GM23248 (cell line): ENCODE measurements at regions not wholly inside any gene's neighbourhood (a gene's known extent, or its start where the extent isn't known, plus 50 kb on each side); places are given as distances from the start of the nearest gene placed in this dataset.

Experiments used
- DNase-seq: peaks from one replicate; pipeline ENCODE4 v3.0.0-alpha.2; 2015
- H2AFZ ChIP-seq: fragments of 200-600 bp; sonication (generic); 2 replicates; pipeline ENCODE4 v1.6.1; 2016; ENCODE audit warnings: antibody characterized with exemption
- H3F3A ChIP-seq: fragments of 200-600 bp; sonication (generic); 2 replicates; pipeline ENCODE4 v1.6.1; 2016; ENCODE audit warnings: mild to moderate bottlenecking, antibody characterized with exemption, mixed run types; ENCODE audit not compliant: insufficient read depth
- H3K27ac ChIP-seq: fragments of 200-600 bp; sonication (generic); 2 replicates; pipeline ENCODE4 v1.5.1; 2016; ENCODE audit warnings: mild to moderate bottlenecking
- H3K27me3 ChIP-seq: fragments of 200-600 bp; sonication (generic); replicated peaks from 2 replicates; pipeline ENCODE4 v1.6.1; 2016; ENCODE audit warnings: mild to moderate bottlenecking; ENCODE audit not compliant: insufficient read depth
- H3K36me3 ChIP-seq: fragments of 200-600 bp; sonication (generic); 2 replicates; pipeline ENCODE4 v1.6.1; 2016; ENCODE audit warnings: low read depth, mild to moderate bottlenecking
- H3K4me1 ChIP-seq: fragments of 200-600 bp; sonication (generic); 2 replicates; pipeline ENCODE4 v1.6.1; 2016; ENCODE audit warnings: mild to moderate bottlenecking; ENCODE audit not compliant: insufficient read depth
- H3K4me2 ChIP-seq: fragments of 200-600 bp; sonication (generic); one replicate; pipeline ENCODE4 v1.6.1; 2016; ENCODE audit warnings: mild to moderate bottlenecking; ENCODE audit not compliant: unreplicated experiment
- H3K4me3 ChIP-seq: fragments of 200-600 bp; sonication (generic); 2 replicates; pipeline ENCODE4 v1.5.1; 2016; ENCODE audit warnings: mild to moderate bottlenecking
- H3K79me2 ChIP-seq: fragments of 200-600 bp; sonication (generic); 2 replicates; pipeline ENCODE4 v1.6.1; 2016; ENCODE audit warnings: mild to moderate bottlenecking; ENCODE audit not compliant: insufficient read depth
- H3K9ac ChIP-seq: fragments of 200-600 bp; sonication (generic); 2 replicates; pipeline ENCODE4 v1.6.1; 2016; ENCODE audit warnings: mild to moderate bottlenecking
- H3K9me2 ChIP-seq: fragments of 200-600 bp; sonication (generic); 2 replicates; pipeline ENCODE4 v1.6.1; 2016; ENCODE audit warnings: mixed run types, mild to moderate bottlenecking, moderate library complexity; ENCODE audit not compliant: insufficient read depth
- H3K9me3 ChIP-seq: fragments of 200-600 bp; sonication (generic); one replicate; pipeline ENCODE4 v1.6.1; 2017; ENCODE audit warnings: low read depth
- H4K20me1 ChIP-seq: fragments of 200-600 bp; sonication (generic); 2 replicates; pipeline ENCODE4 v1.6.0; 2016; ENCODE audit not compliant: insufficient read depth
- EZH2 ChIP-seq: fragments of 200-600 bp; sonication (generic); IDR thresholded peaks from 2 replicates; pipeline ENCODE4 v1.6.1; 2018; ENCODE audit warnings: antibody characterized with exemption, mild to moderate bottlenecking; ENCODE audit not compliant: insufficient read depth, poor library complexity, severe bottlenecking
- EZH2phosphoT487 ChIP-seq: fragments of 200-600 bp; sonication (generic); IDR thresholded peaks from 2 replicates; pipeline ENCODE4 v1.6.1; 2018; ENCODE audit warnings: antibody characterized with exemption, moderate library complexity, mild to moderate bottlenecking, low read depth; ENCODE audit not compliant: insufficient read depth
- WGBS, 2 experiments: methylation state at CpG; one replicate each; pipeline ENCODE4 v1.1.6; 2015 to 2017; ENCODE audit warnings: low lambda C conversion rate in 2 of 2, low coverage in 1 of 2; ENCODE audit errors: missing lambda C conversion rate in 2 of 2; 5-methylcytosine and 5-hydroxymethylcytosine counted together
- in situ Hi-C: fragments of 300-500 bp; cut with MboI; formaldehyde crosslinking; loops from 2 replicates; pipeline ENCODE4 v1.15.0; 2020

GRCh38 chr4:26106776-26107175 lies 192.8 kb downstream of the SMIM20 start:
- H3K9me2 ChIP-seq, result no peaks in the 10 kb centered on the region
- DNase-seq, result no peak
- H3K27me3 ChIP-seq, result peaks cover 68% of the 10 kb centered on the region
- H3K9ac ChIP-seq, result no peak overlapping the region
- H2AFZ ChIP-seq, result no peak overlapping the region
- no peaks in the 10 kb centered on the region for H3K36me3 ChIP-seq
- no peak overlapping the region for H3K4me3 ChIP-seq
- no peaks in the 10 kb centered on the region for H4K20me1 ChIP-seq
- H3F3A ChIP-seq, result no peaks in the 10 kb centered on the region
- no peaks in the 10 kb centered on the region; the same call in 1 of the 2 replicates for H3K4me1 ChIP-seq
- in situ Hi-C loops, result no loop called here
- H3K27ac ChIP-seq, result no peak overlapping the region
- no peaks in the 10 kb centered on the region for H3K79me2 ChIP-seq
- no peaks in the 10 kb centered on the region for H3K9me3 ChIP-seq
- H3K4me2 ChIP-seq, result no peak overlapping the region
- TF ChIP-seq EZH2, result no peak
- TF ChIP-seq EZH2phosphoT487, result no peak

- in situ Hi-C loops, result no loop called here
Observed at GRCh38 chr4:26108054-26108453, 194.0 kb downstream of the SMIM20 start.

DNA sequence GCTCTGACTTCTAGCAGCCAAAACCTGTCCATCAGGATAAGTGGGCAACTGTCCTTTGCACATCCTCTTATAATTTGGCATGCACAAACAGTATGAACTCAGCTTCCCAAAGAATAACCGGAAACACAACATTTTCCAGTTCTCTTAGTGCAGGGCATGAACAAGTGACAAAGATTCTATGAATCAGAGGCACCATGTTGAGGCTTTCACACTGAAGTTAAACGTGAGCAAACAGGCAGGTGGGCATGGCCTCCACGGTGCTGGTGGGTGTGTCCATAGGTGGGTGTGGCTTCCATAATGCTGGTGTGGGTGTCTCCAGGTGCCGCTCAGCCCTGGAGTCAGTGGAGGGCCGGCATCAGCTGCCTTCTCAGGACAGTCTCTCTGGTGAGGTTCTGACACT lies 196.5 kb downstream of the SMIM20 start:
- no peak overlapping the region for H3K4me3 ChIP-seq
- no peaks in the 10 kb centered on the region for H3K36me3 ChIP-seq
- no peaks in the 10 kb centered on the region for H3F3A ChIP-seq
- no peaks in the 10 kb centered on the region for H3K9me3 ChIP-seq
- no peaks in the 10 kb centered on the region for H3K79me2 ChIP-seq
- no peaks in the 10 kb centered on the region for H3K9me2 ChIP-seq
- no peak overlapping the region for H3K9ac ChIP-seq
- DNase-seq, result no peak
- no peaks in the 10 kb centered on the region; the same call in 1 of the 2 replicates for H3K4me1 ChIP-seq
- WGBS, 2 experiments, result 56 to 59% methylated on average over 5 of the region's 5 CpGs
- H3K27me3 ChIP-seq, result peaks cover 50% of the 10 kb centered on the region
- in situ Hi-C loops, result no loop called here
- no peak overlapping the region for H3K27ac ChIP-seq
- H4K20me1 ChIP-seq, result no peaks in the 10 kb centered on the region
- no peak overlapping the region for H3K4me2 ChIP-seq
- no peak for TF ChIP-seq EZH2
- TF ChIP-seq EZH2phosphoT487, result no peak
- no peak overlapping the region for H2AFZ ChIP-seq

More at GRCh38 chr4:26108054-26108453, 194.0 kb downstream of the SMIM20 start:
- WGBS, 2 experiments, result 75 to 79% methylated on average over 2 of the region's 2 CpGs
- peaks cover 61% of the 10 kb centered on the region for H3K27me3 ChIP-seq
- no peak overlapping the region for H3K9ac ChIP-seq
- no peaks in the 10 kb centered on the region for H3F3A ChIP-seq
- no peaks in the 10 kb centered on the region for H4K20me1 ChIP-seq
- H3K27ac ChIP-seq, result no peak overlapping the region
- no peaks in the 10 kb centered on the region for H3K9me3 ChIP-seq
- no peaks in the 10 kb centered on the region for H3K79me2 ChIP-seq
- DNase-seq, result no peak
- H2AFZ ChIP-seq, result no peak overlapping the region
- H3K4me1 ChIP-seq, result no peaks in the 10 kb centered on the region; the same call in 1 of the 2 replicates
- H3K4me2 ChIP-seq, result no peak overlapping the region
- TF ChIP-seq EZH2, result no peak
- no peaks in the 10 kb centered on the region for H3K9me2 ChIP-seq
- no peaks in the 10 kb centered on the region for H3K36me3 ChIP-seq
- H3K4me3 ChIP-seq, result no peak overlapping the region

DNA sequence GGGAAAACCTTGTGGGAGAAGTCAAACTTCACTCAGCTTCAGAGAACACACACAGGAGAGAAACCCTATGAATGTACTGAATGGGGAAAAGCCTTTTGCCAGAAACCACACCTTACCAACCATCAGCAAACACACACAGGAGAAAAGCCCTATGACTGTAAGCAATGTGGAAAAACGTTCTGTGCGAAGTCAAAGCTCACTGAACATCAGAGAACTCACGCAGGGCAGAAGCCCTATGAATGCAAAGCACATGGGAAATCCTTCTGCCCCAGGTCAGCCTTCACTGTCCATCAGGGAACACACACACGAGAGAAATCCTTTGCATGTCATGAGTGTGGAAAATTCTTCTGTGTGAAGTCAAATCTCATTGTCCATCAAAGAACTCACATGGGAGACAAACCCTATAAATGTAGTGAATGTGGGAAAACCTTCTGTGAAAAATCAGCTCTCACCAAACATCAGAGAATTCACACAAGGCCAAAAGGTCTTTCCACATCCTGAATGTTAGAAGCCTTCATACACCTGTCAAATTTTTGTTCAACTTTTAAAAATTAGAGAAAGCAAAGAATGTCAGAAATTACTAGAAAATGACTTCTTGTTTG lies 199.4 kb downstream of the SMIM20 start:
- in situ Hi-C loops, result no loop called here
- no peak for DNase-seq
- Histone ChIP-seq H3K4me1 (no peaks in the 10 kb centered on the region), H3K27me3 (peaks cover 45% of the 10 kb centered on the region), H3K36me3 (no peaks in the 10 kb centered on the region), H2AFZ (no peak overlapping the region), H3K79me2 (no peaks in the 10 kb centered on the region), H3K9ac (no peak overlapping the region), H3F3A (no peaks in the 10 kb centered on the region), H4K20me1 (no peaks in the 10 kb centered on the region), H3K9me3 (no peaks in the 10 kb centered on the region), H3K4me3 (no peak overlapping the region), H3K9me2 (no peaks in the 10 kb centered on the region), H3K4me2 (no peak overlapping the region), H3K27ac (no peak overlapping the region)
- 61 to 63% methylated on average over 4 of the region's 4 CpGs for WGBS, 2 experiments
- no peak for TF ChIP-seq EZH2phosphoT487
- no peak for TF ChIP-seq EZH2

GRCh38 chr4:26116057-26116456 lies 202.0 kb downstream of the SMIM20 start:
- no peak overlapping the region for H3K27ac ChIP-seq
- no peak overlapping the region for H2AFZ ChIP-seq
- TF ChIP-seq EZH2phosphoT487 (no peak), EZH2 (no peak)
- in situ Hi-C loops, result no loop called here
- no peaks in the 10 kb centered on the region for H3K36me3 ChIP-seq
- no peaks in the 10 kb centered on the region for H3K4me1 ChIP-seq
- H4K20me1 ChIP-seq, result no peaks in the 10 kb centered on the region
- H3K9me2 ChIP-seq, result no peaks in the 10 kb centered on the region
- H3K79me2 ChIP-seq, result no peaks in the 10 kb centered on the region
- DNase-seq, result no peak
- H3K4me3 ChIP-seq, result no peak overlapping the region
- H3F3A ChIP-seq, result no peaks in the 10 kb centered on the region
- WGBS, 2 experiments, result 10 to 11% methylated on average over 4 of the region's 4 CpGs
- H3K9ac ChIP-seq, result no peak overlapping the region
- no peak overlapping the region for H3K4me2 ChIP-seq
- no peaks in the 10 kb centered on the region for H3K9me3 ChIP-seq
- H3K27me3 ChIP-seq, result peaks cover 39% of the 10 kb centered on the region
